ENCODE measurements at regions not wholly inside any gene's neighbourhood (a gene's known extent, or its start where the extent isn't known, plus 50 kb on each side); places are given as distances from the start of the nearest gene placed in this dataset.
"Not testable (repeated sequence)": the region's sequence is repeated elsewhere in the genome, so short reads cannot be mapped to it uniquely, and the experiment has no call there.

GRCh38 chr6:84976526-84977362 is 212.3 kb upstream of the TBX18 start:
- no peaks in the 10 kb centered on the region for H3K27me3 ChIP-seq (ENCODE audit: control insufficient read depth, insufficient read depth, low read length)
- no peaks in the 10 kb centered on the region; the same call in 1 of the 2 replicates for H3K4me1 ChIP-seq (ENCODE audit: control insufficient read depth, insufficient read depth, low read length)
- no peak overlapping the region for H3K27ac ChIP-seq (ENCODE audit: low read length)
- no peaks in the 10 kb centered on the region for H3K36me3 ChIP-seq (ENCODE audit: control insufficient read depth, insufficient read depth, low read length)
- DNase-seq (ENCODE audit: low read depth, low spot score) = no peak
- WGBS (ENCODE audit: insufficient coverage, insufficient read length) = no CpG with 5 or more reads among the region's 4 CpGs
- no peaks in the 10 kb centered on the region for H3K9me3 ChIP-seq (ENCODE audit: control insufficient read depth, insufficient read depth, low read length)
- no peak overlapping the region for H3K4me3 ChIP-seq (ENCODE audit: low read length)

GRCh38 chr6:84975316-84975715 is 210.9 kb upstream of the TBX18 start:
- DNase-seq (ENCODE audit: low read depth, low spot score) = no peak
- Histone ChIP-seq H3K4me3 (ENCODE audit: low read length) (no peak overlapping the region), H3K9me3 (ENCODE audit: control insufficient read depth, insufficient read depth, low read length) (no peaks in the 10 kb centered on the region), H3K36me3 (ENCODE audit: control insufficient read depth, insufficient read depth, low read length) (no peaks in the 10 kb centered on the region), H3K27me3 (ENCODE audit: control insufficient read depth, insufficient read depth, low read length) (no peaks in the 10 kb centered on the region), H3K27ac (ENCODE audit: low read length) (no peak overlapping the region), H3K4me1 (ENCODE audit: control insufficient read depth, insufficient read depth, low read length) (no peaks in the 10 kb centered on the region; the same call in 1 of the 2 replicates)
- no CpG with 5 or more reads among the region's 1 CpG for WGBS (ENCODE audit: insufficient coverage, insufficient read length)

GRCh38 chr6:84973606-84974005 is 209.2 kb upstream of the TBX18 start:
- Histone ChIP-seq H3K4me1 (ENCODE audit: control insufficient read depth, insufficient read depth, low read length) (no peaks in the 10 kb centered on the region; the same call in 1 of the 2 replicates), H3K4me3 (ENCODE audit: low read length) (no peak overlapping the region), H3K9me3 (ENCODE audit: control insufficient read depth, insufficient read depth, low read length) (no peaks in the 10 kb centered on the region; the same call in 1 of the 2 replicates), H3K27ac (ENCODE audit: low read length) (no peak overlapping the region), H3K27me3 (ENCODE audit: control insufficient read depth, insufficient read depth, low read length) (no peaks in the 10 kb centered on the region), H3K36me3 (ENCODE audit: control insufficient read depth, insufficient read depth, low read length) (no peaks in the 10 kb centered on the region)
- WGBS (ENCODE audit: insufficient coverage, insufficient read length) = no CpG with 5 or more reads among the region's 2 CpGs
- no peak for DNase-seq (ENCODE audit: low read depth, low spot score)

GRCh38 chr6:84967965-84968364 is 203.6 kb upstream of the TBX18 start:
- Histone ChIP-seq H3K27me3 (ENCODE audit: control insufficient read depth, insufficient read depth, low read length) (no peaks in the 10 kb centered on the region), H3K36me3 (ENCODE audit: control insufficient read depth, insufficient read depth, low read length) (no peaks in the 10 kb centered on the region), H3K4me3 (ENCODE audit: low read length) (no peak overlapping the region), H3K27ac (ENCODE audit: low read length) (no peak overlapping the region), H3K9me3 (ENCODE audit: control insufficient read depth, insufficient read depth, low read length) (no peaks in the 10 kb centered on the region; the same call in 1 of the 2 replicates), H3K4me1 (ENCODE audit: control insufficient read depth, insufficient read depth, low read length) (no peaks in the 10 kb centered on the region)
- DNase-seq (ENCODE audit: low read depth, low spot score) = no peak
- WGBS (ENCODE audit: insufficient coverage, insufficient read length) = no CpG with 5 or more reads among the region's 11 CpGs

DNA sequence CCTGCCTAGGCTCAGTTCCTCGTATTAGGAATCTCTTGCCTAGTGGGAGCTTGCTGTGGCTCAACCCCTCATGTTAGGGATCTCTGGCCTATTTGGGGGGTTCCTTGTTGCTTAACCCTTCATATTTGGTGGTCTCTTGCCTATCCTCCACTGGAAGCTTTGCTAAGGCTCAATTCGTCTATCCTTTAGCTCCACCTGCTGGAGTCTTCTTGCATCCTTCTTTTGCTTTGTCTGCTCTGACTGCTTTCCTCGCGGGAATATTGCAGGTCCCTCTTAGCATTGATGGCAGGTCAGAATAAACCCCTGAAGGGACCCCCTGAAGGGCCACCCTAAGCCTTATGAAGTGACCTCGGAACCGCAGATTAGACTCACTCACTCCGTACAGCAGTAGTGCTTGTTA is 203.0 kb upstream of the TBX18 start:
- Histone ChIP-seq H3K4me1 (ENCODE audit: control insufficient read depth, insufficient read depth, low read length) (no peaks in the 10 kb centered on the region), H3K9me3 (ENCODE audit: control insufficient read depth, insufficient read depth, low read length) (no peaks in the 10 kb centered on the region; the same call in 1 of the 2 replicates), H3K27me3 (ENCODE audit: control insufficient read depth, insufficient read depth, low read length) (no peaks in the 10 kb centered on the region), H3K36me3 (ENCODE audit: control insufficient read depth, insufficient read depth, low read length) (no peaks in the 10 kb centered on the region), H3K27ac (ENCODE audit: low read length) (no peak overlapping the region), H3K4me3 (ENCODE audit: low read length) (no peak overlapping the region)
- WGBS (ENCODE audit: insufficient coverage, insufficient read length) = no CpG with 5 or more reads among the region's 7 CpGs
- DNase-seq (ENCODE audit: low read depth, low spot score) = peak; percentile 64

DNA sequence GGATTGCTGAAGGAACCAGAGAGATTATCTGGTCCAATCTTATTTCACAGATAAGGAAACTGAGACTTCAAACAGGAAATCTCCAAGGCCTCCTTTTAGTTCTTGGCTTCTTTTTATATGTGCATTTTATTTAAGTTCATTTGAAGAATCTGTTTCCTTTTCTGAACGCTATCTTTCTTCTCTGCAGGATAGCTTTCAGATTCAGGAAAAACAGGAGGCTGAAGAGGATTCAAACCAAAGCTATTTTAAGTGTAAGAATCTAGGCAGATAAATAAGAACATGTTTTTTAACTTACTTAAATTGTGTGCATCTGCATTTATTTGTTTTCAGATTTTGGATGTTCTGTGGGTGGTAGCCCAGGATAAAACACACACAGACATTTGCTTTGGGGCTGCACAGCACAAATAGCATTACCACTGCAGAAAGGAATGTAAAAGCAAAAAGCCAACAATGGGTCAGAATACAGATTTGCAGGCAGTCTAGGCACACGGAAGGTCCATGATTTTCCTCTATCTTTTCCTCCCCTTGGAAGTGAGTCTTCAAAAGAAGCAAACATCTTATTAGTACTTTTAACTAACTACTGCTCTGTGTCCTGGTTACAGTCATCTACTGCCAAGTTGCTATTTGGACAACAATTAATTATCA is 188.8 kb upstream of the TBX18 start:
- no peak for DNase-seq (ENCODE audit: low read depth, low spot score)
- H3K4me3 ChIP-seq (ENCODE audit: low read length) = no peak overlapping the region
- H3K9me3 ChIP-seq (ENCODE audit: control insufficient read depth, insufficient read depth, low read length) = no peaks in the 10 kb centered on the region
- no peaks in the 10 kb centered on the region for H3K27me3 ChIP-seq (ENCODE audit: control insufficient read depth, insufficient read depth, low read length)
- no peaks in the 10 kb centered on the region; the same call in 1 of the 2 replicates for H3K4me1 ChIP-seq (ENCODE audit: control insufficient read depth, insufficient read depth, low read length)
- H3K27ac ChIP-seq (ENCODE audit: low read length) = no peak overlapping the region
- no peaks in the 10 kb centered on the region for H3K36me3 ChIP-seq (ENCODE audit: control insufficient read depth, insufficient read depth, low read length)
- no CpG with 5 or more reads among the region's 2 CpGs for WGBS (ENCODE audit: insufficient coverage, insufficient read length)

DNA sequence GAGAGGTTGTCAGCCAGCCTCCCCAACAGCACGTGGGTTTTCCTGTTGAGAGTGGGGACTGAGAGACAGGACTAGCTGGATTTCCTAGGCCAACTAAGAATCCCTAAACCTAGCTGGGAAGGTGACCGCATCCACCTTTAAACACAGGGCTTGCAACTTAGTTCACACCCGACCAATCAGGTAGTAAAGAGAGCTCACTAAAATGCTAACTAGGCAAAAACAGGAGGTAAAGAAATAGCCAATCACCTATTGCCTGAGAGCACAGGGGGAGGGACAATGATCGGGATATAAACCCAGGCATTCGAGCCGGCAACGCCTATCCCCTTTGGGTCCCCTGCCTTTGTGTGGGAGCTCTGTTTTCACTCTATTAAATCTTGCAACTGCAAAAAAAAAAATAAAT is 180.5 kb upstream of the TBX18 start:
- H3K4me3 ChIP-seq (ENCODE audit: low read length); H3K27ac ChIP-seq (ENCODE audit: low read length); H3K4me1 ChIP-seq (ENCODE audit: control insufficient read depth, insufficient read depth, low read length); H3K36me3 ChIP-seq (ENCODE audit: control insufficient read depth, insufficient read depth, low read length); H3K9me3 ChIP-seq (ENCODE audit: control insufficient read depth, insufficient read depth, low read length); H3K27me3 ChIP-seq (ENCODE audit: control insufficient read depth, insufficient read depth, low read length); DNase-seq (ENCODE audit: low read depth, low spot score): not testable (repeated sequence)
- WGBS (ENCODE audit: insufficient coverage, insufficient read length) = no CpG with 5 or more reads among the region's 7 CpGs

DNA sequence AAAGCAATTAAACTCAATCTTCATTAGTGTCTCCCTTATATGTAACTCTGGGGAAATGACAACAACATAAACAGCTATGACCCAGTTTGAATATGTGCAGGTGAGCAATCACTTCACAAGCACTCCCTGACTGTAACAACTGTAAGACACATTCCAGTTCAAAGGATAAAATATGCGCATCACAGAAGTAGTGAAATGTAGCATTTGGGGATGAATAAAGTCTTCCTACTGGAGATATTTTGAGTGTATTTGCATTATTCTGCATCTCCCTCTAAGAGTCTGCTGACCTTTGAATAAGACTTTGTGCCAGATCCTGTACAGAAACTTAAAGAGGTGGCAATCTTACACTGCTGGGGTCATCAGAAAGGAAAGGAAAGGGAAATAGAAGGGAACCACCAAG is 179.5 kb upstream of the TBX18 start:
- DNase-seq (ENCODE audit: low read depth, low spot score) = no peak
- no peaks in the 10 kb centered on the region for H3K36me3 ChIP-seq (ENCODE audit: control insufficient read depth, insufficient read depth, low read length)
- H3K9me3 ChIP-seq (ENCODE audit: control insufficient read depth, insufficient read depth, low read length) = no peaks in the 10 kb centered on the region
- no peaks in the 10 kb centered on the region; the same call in 1 of the 2 replicates for H3K4me1 ChIP-seq (ENCODE audit: control insufficient read depth, insufficient read depth, low read length)
- H3K27ac ChIP-seq (ENCODE audit: low read length) = no peak overlapping the region
- H3K4me3 ChIP-seq (ENCODE audit: low read length) = no peak overlapping the region
- H3K27me3 ChIP-seq (ENCODE audit: control insufficient read depth, insufficient read depth, low read length) = no peaks in the 10 kb centered on the region
- no CpG with 5 or more reads among the region's 1 CpG for WGBS (ENCODE audit: insufficient coverage, insufficient read length)

- H3K4me1 ChIP-seq (ENCODE audit: control insufficient read depth, insufficient read depth, low read length); H3K9me3 ChIP-seq (ENCODE audit: control insufficient read depth, insufficient read depth, low read length); H3K4me3 ChIP-seq (ENCODE audit: low read length); DNase-seq (ENCODE audit: low read depth, low spot score); H3K27me3 ChIP-seq (ENCODE audit: control insufficient read depth, insufficient read depth, low read length); H3K36me3 ChIP-seq (ENCODE audit: control insufficient read depth, insufficient read depth, low read length); H3K27ac ChIP-seq (ENCODE audit: low read length): not testable (repeated sequence)
These were observed 177.2 kb upstream of the TBX18 start for GRCh38 chr6:84941609-84942008.

GRCh38 chr6:84929212-84929611 is 164.8 kb upstream of the TBX18 start:
- WGBS (ENCODE audit: insufficient coverage, insufficient read length) = no CpG with 5 or more reads among the region's 1 CpG
- DNase-seq (ENCODE audit: low read depth, low spot score) = no peak
- Histone ChIP-seq H3K4me1 (ENCODE audit: control insufficient read depth, insufficient read depth, low read length) (no peaks in the 10 kb centered on the region), H3K9me3 (ENCODE audit: control insufficient read depth, insufficient read depth, low read length) (no peaks in the 10 kb centered on the region), H3K36me3 (ENCODE audit: control insufficient read depth, insufficient read depth, low read length) (no peaks in the 10 kb centered on the region), H3K27ac (ENCODE audit: low read length) (no peak overlapping the region), H3K4me3 (ENCODE audit: low read length) (no peak overlapping the region), H3K27me3 (ENCODE audit: control insufficient read depth, insufficient read depth, low read length) (no peaks in the 10 kb centered on the region)

- Histone ChIP-seq H3K9me3 (ENCODE audit: control insufficient read depth, insufficient read depth, low read length) (no peaks in the 10 kb centered on the region), H3K27me3 (ENCODE audit: control insufficient read depth, insufficient read depth, low read length) (no peaks in the 10 kb centered on the region), H3K4me1 (ENCODE audit: control insufficient read depth, insufficient read depth, low read length) (no peaks in the 10 kb centered on the region), H3K27ac (ENCODE audit: low read length) (no peak overlapping the region), H3K36me3 (ENCODE audit: control insufficient read depth, insufficient read depth, low read length) (no peaks in the 10 kb centered on the region), H3K4me3 (ENCODE audit: low read length) (no peak overlapping the region)
- DNase-seq (ENCODE audit: low read depth, low spot score) = no peak
These were observed 163.2 kb upstream of the TBX18 start for GRCh38 chr6:84927551-84927950.

Measured in iPS DF 6.9 (cell line).